ENCODE measurements at regions not wholly inside any gene's neighbourhood (a gene's known extent, or its start where the extent isn't known, plus 50 kb on each side); places are given as distances from the start of the nearest gene placed in this dataset.

DNA sequence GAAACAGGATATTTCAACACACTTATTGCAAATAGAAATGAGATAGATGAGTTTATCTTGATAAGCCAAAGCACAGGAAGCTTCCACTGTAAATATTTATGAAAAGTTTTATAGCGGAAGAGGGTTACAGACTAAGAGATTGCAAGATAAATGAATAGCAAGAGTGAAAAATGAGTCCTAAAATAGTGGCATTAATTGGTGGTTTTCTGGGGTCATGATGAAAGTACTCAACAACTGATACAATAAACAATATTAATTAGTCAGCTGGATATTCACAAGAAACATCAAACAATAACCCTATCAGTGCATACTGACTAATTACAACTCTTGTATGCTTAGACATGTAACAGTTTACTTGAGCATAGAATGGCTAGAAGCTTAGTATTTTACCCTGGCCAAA, 154.8 kb upstream of the CHODL start:
- DNase-seq (ENCODE audit: low read depth), result no peak
- TF ChIP-seq, protein P1, sequence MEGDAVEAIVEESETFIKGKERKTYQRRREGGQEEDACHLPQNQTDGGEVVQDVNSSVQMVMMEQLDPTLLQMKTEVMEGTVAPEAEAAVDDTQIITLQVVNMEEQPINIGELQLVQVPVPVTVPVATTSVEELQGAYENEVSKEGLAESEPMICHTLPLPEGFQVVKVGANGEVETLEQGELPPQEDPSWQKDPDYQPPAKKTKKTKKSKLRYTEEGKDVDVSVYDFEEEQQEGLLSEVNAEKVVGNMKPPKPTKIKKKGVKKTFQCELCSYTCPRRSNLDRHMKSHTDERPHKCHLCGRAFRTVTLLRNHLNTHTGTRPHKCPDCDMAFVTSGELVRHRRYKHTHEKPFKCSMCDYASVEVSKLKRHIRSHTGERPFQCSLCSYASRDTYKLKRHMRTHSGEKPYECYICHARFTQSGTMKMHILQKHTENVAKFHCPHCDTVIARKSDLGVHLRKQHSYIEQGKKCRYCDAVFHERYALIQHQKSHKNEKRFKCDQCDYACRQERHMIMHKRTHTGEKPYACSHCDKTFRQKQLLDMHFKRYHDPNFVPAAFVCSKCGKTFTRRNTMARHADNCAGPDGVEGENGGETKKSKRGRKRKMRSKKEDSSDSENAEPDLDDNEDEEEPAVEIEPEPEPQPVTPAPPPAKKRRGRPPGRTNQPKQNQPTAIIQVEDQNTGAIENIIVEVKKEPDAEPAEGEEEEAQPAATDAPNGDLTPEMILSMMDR (IDR thresholded peaks at IDR 0.05; ENCODE audit: low read depth, low read length, missing control alignments), result no peak
- in situ Hi-C loops (cut with HindIII; ENCODE audit: low sequenced_read_pairs), result no loop called here
- no peak overlapping the region for H3K4me3 ChIP-seq (ENCODE audit: low read depth, low read length)

DNA sequence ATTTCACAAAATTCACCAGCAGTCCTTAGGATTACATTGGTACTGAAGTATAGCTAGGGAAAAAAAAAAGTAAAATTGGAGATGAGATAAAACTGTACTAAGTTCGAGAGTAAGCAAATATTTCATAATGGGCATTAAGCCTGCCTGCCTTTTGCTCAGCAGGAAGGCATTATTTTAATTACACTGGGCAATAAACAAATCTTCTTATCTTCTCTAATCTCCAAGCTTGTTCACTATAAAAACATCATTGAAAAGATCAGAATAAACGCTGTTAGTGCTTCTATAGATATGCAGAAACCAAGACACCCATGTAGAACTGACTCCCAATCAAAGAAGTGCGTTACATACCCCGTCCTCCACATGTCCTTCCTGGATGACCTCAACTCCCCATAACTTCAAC, 174.2 kb upstream of the CHODL start:
- TF ChIP-seq, protein P1 (IDR thresholded peaks at IDR 0.05; ENCODE audit: low read depth, low read length, missing control alignments), result no peak
- in situ Hi-C loops (cut with HindIII; ENCODE audit: low sequenced_read_pairs), result no loop called here

DNA sequence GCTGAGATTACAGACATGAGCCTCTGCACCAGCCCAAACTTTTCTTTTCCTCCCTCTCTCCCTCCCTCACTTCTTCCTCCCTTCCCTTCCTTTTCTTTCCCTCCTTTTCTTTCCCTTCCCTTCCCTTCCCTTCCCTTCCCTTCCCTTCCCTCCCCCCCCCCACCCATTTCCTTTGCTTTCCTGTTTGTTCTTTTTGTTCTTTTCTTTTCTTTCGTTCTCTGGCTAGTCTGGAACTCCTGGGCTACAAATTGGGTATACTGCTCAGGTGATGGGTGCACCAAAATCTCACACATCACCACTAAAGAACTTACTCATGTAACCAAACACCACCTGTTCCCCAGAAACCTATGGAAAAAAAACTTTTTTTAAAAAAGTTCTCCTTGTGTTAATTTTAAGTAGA, 174.8 kb upstream of the CHODL start:
- no peak for DNase-seq (ENCODE audit: low read depth)
- H3K4me3 ChIP-seq (ENCODE audit: low read depth, low read length), result no peak overlapping the region
- TF ChIP-seq, protein P1 (IDR thresholded peaks at IDR 0.05; ENCODE audit: low read depth, low read length, missing control alignments), result no peak
- in situ Hi-C loops (cut with HindIII; ENCODE audit: low sequenced_read_pairs), result no loop called here

More for the DNA sequence above, 174.2 kb upstream of the CHODL start:
- H3K4me3 ChIP-seq (ENCODE audit: low read depth, low read length), result no peak overlapping the region
- no peak for DNase-seq (ENCODE audit: low read depth)

DNA sequence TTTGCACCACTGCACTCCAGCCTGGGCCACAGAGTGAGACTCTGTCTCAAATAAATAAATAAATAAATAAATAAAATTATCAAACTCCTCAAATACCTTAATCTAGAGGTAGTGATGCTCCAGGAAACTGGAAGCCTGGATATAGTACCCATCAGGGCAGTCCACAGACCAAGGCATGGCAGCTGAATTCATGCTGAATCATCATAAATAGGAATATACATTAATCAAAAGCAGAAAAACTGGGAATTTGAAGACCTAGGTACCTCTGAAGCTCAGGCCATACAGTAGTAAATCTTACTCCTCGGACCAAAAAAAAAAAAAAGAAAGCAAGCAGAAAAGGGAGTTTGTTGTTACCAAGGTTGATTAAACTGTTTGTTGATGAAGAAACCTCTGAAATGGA, 184.2 kb upstream of the CHODL start:
- TF ChIP-seq, protein P1 (IDR thresholded peaks at IDR 0.05; ENCODE audit: low read depth, low read length, missing control alignments), result no peak
- in situ Hi-C loops (cut with HindIII; ENCODE audit: low sequenced_read_pairs), result no loop called here
- H3K4me3 ChIP-seq (ENCODE audit: low read depth, low read length), result no peak overlapping the region

DNA sequence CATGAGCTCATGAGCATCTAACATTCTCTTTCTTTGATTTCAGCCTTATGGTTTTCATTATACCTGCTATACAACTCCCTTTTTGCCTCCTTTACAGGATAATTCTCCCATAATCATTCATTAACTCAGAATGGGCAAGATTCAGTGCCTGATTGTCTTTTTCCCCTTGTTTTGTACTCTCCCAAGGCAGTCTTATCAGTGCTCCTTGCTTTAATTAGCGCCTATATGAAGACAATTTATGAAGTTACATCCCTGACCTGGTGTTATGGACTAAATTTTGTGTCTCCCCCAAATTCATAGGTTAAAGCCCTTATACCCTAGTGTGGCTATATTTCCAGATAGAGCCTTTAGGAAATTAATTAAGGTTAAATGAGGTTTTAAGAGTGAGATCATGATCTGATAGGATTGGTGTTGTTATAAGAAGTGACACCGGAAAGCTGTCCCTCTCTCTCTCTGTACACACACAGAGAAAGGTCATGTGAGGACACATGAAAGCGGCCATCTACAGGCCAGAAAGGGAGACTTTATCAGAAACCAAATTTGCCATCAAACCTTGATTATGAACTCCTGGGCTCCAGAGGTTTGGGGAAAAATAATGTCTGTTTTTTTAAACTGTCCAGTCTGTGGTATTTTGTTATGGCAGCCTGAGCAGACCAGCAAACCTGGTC, 185.8 kb upstream of the CHODL start:
- H3K4me3 ChIP-seq (ENCODE audit: low read depth, low read length), result no peak overlapping the region
- in situ Hi-C loops (cut with HindIII; ENCODE audit: low sequenced_read_pairs), result no loop called here
- no peak for DNase-seq (ENCODE audit: low read depth)
- TF ChIP-seq, protein P1 (IDR thresholded peaks at IDR 0.05; ENCODE audit: low read depth, low read length, missing control alignments), result no peak

More for the DNA sequence above, 184.2 kb upstream of the CHODL start:
- no peak for DNase-seq (ENCODE audit: low read depth)

DNA sequence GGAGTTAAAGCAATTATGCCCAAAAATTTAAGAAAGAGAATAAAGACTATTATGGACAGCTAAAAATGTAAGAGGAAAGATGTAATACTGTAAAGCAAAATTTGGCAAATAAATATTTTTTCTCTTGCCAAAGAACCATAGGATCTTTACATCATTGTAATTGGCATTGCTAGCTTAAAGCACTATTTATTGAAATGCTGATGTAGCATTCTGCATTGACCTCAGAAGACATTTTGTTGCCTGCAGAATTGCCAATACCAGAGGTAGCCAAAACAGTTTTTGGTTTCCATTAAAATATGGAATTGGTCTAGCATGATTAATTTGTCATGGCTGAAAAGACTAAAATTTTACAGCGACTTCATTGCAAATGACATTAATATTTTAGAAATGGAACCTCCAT, 191.5 kb upstream of the CHODL start:
- in situ Hi-C loops (cut with HindIII; ENCODE audit: low sequenced_read_pairs), result no loop called here
- DNase-seq (ENCODE audit: low read depth), result no peak
- TF ChIP-seq, protein P1 (IDR thresholded peaks at IDR 0.05; ENCODE audit: low read depth, low read length, missing control alignments), result no peak
- no peak overlapping the region for H3K4me3 ChIP-seq (ENCODE audit: low read depth, low read length)

Data from astrocyte of the cerebellum (primary cell).